ENCODE measurements at regions not wholly inside any gene's neighbourhood (a gene's known extent, or its start where the extent isn't known, plus 50 kb on each side); places are given as distances from the start of the nearest gene placed in this dataset.

DNA sequence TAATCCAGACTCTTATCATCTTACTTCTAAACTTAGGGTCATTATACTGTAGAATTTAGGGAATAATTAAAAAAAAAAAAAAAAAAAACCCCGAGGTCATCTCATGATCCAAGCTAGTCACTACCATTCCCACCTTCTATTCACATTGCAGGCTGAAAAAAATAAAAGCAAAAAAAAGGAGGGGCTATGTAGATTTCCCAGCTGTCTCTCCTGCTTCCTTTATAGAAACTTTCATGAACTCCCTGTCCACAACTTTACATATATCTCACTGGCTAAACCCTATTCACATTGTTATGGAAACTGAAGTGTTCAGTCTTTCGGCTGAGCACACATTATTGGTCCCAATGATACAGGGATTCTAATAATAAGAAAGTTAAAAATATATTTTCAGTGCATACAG, 156.2 kb upstream of the TP63 start:
- TF ChIP-seq POLR2A (IDR thresholded peaks at IDR 0.05; ENCODE audit: low read depth, low read length) (no peak), TAF1 (IDR thresholded peaks at IDR 0.05; ENCODE audit: borderline replicate concordance, low read depth, low read length) (no peak)

Data from GM12892 (cell line).